GM12891 (cell line): ENCODE measurements at regions not wholly inside any gene's neighbourhood (a gene's known extent, or its start where the extent isn't known, plus 50 kb on each side); places are given as distances from the start of the nearest gene placed in this dataset.

Experiments
- PAX5 ChIP-seq: IDR thresholded peaks from 2 replicates; pipeline ENCODE4 v1.6.1; 2011; ENCODE audit warnings: low read length, moderate library complexity, mild to moderate bottlenecking; ENCODE audit not compliant: insufficient read depth, severe bottlenecking
- POLR2A ChIP-seq: IDR thresholded peaks from 2 replicates; pipeline ENCODE4 v1.6.1; 2011; ENCODE audit warnings: low read depth, low read length, control low read depth
- POLR2AphosphoS5 ChIP-seq: IDR thresholded peaks from 2 replicates; pipeline ENCODE4 v1.6.1; 2011; ENCODE audit warnings: low read depth, low read length, control low read depth
- POU2F2 ChIP-seq: IDR thresholded peaks from 2 replicates; pipeline ENCODE4 v1.6.1; 2011; ENCODE audit warnings: low read depth, mild to moderate bottlenecking, control low read depth, low read length, moderate library complexity
- SPI1 ChIP-seq: IDR thresholded peaks from 2 replicates; pipeline ENCODE4 v1.6.1; 2011; ENCODE audit warnings: low read depth, low read length, control low read depth
- TAF1 ChIP-seq: IDR thresholded peaks from 2 replicates; pipeline ENCODE4 v1.6.1; 2011; ENCODE audit warnings: low read depth, low read length, control low read depth

DNA sequence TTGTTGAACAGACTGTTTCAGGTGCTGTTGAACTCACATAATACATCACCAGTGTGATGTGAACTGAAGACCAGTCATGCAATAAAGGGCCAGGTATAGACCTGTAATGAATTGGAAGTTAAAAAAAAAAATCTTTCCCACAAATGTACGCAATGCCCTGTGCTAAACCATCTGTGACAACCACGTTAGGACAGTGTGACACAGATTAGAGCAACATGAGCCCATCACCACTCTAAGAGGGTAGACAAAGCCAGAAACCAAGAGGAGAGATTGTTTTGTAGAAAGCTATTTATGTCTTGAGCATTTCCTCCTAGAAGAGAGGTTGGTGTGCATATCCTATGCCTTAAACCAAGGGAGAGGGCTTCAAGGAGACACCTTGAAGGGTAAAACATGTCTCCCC, 77.0 kb upstream of the BEND6 start:
- TF ChIP-seq POLR2A (no peak), POLR2AphosphoS5 (no peak), SPI1 (no peak), PAX5 (no peak), TAF1 (no peak), POU2F2 (no peak)
